ENCODE measurements at regions not wholly inside any gene's neighbourhood (a gene's known extent, or its start where the extent isn't known, plus 50 kb on each side); places are given as distances from the start of the nearest gene placed in this dataset.

GRCh38 chr11:130623670-130624668 lies 175.5 kb downstream of the ADAMTS15 start:
- Histone ChIP-seq H3K4me1 (ENCODE audit: control insufficient read depth, insufficient read depth, low read length) (no peaks in the 10 kb centered on the region), H3K4me3 (ENCODE audit: low read length) (no peak overlapping the region), H3K9me3 (ENCODE audit: control insufficient read depth, low read depth, low read length) (peaks cover 3% of the 10 kb centered on the region), H3K27me3 (ENCODE audit: control insufficient read depth, insufficient read depth, low read length) (no peaks in the 10 kb centered on the region), H3K36me3 (ENCODE audit: control insufficient read depth, insufficient read depth, low read length) (no peaks in the 10 kb centered on the region), H3K27ac (ENCODE audit: low read length) (no peak overlapping the region)
- DNase-seq = no peak
- WGBS (ENCODE audit: insufficient coverage, low lambda C conversion rate) = 86% methylated on average over 1 of the region's 8 CpGs

DNA sequence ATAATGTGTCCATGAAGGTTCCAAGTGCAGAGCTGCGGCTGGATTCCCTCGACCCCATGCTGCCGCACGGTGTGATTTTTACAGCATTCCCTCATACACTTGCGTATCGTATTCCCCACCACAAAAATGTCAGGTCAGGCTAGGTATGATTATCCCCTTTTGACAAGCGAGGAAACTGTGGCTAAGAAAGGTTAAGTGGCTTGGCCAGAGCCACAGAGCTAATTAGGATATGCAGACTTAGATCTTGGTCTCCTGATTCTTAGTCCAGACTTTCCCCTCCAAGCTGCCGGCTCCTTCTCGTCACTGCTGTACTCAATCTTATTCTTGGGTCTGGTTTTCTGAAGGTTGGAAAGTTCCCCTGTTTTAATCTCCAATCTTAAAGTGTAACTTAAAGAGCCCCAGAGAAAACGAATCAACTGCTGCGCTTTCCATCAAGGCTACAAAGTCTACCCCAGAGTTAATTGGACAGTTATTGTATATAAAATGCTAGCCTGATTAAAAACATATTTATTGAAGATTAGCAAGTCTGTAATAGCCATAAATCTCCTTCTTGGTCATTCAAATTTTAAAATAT lies 176.6 kb downstream of the ADAMTS15 start:
- no peaks in the 10 kb centered on the region for H3K4me1 ChIP-seq (ENCODE audit: control insufficient read depth, insufficient read depth, low read length)
- WGBS (ENCODE audit: insufficient coverage, low lambda C conversion rate) = 89% methylated on average over 5 of the region's 11 CpGs

DNA sequence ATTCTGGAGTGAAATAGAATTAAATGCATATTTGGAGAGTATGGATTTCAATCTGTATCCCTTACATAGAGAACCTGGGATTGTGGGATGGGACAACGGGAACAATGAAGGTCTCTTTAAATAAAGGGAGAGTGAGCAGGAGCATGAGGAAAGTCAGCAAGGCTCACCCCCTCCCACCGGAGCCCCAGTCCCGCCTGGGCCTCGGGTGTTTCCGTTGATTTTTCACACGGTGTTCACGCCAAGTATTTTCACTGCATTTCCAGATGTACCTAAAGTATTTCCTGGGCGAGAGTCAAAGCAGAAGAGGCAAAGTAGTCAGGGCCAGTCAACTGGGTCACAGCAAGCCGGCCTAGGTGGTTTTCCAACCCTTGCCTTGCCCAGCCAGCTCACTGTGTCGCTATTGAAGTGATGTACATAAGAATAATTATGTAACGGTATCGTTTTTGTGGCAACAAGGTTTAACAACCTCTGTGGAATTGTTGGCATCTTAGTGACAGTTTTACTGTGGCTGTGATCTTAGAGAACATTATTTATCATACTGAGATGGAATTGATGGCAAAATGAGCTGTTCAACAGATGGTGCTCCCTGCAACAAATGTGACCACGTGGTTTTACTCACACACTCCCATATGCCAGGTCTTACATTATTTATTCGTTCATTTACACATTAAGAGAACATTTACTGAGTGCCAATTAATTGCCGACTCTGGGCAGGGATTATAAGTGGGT lies 177.3 kb downstream of the ADAMTS15 start:
- H3K9me3 ChIP-seq (ENCODE audit: control insufficient read depth, low read depth, low read length) = no peaks in the 10 kb centered on the region
- 100% methylated on average over 1 of the region's 15 CpGs for WGBS (ENCODE audit: insufficient coverage, low lambda C conversion rate)
- no peaks in the 10 kb centered on the region for H3K27me3 ChIP-seq (ENCODE audit: control insufficient read depth, insufficient read depth, low read length)
- no peaks in the 10 kb centered on the region for H3K36me3 ChIP-seq (ENCODE audit: control insufficient read depth, insufficient read depth, low read length)
- no peak for DNase-seq
- H3K4me3 ChIP-seq (ENCODE audit: low read length) = no peak overlapping the region
- no peaks in the 10 kb centered on the region for H3K4me1 ChIP-seq (ENCODE audit: control insufficient read depth, insufficient read depth, low read length)
- no peak overlapping the region for H3K27ac ChIP-seq (ENCODE audit: low read length)

More for the DNA sequence above, 176.6 kb downstream of the ADAMTS15 start:
- no peak for DNase-seq
- Histone ChIP-seq H3K27ac (ENCODE audit: low read length) (no peak overlapping the region), H3K36me3 (ENCODE audit: control insufficient read depth, insufficient read depth, low read length) (no peaks in the 10 kb centered on the region), H3K9me3 (ENCODE audit: control insufficient read depth, low read depth, low read length) (no peaks in the 10 kb centered on the region), H3K4me3 (ENCODE audit: low read length) (no peak overlapping the region), H3K27me3 (ENCODE audit: control insufficient read depth, insufficient read depth, low read length) (no peaks in the 10 kb centered on the region)

GRCh38 chr11:130629039-130629438 lies 180.6 kb downstream of the ADAMTS15 start:
- no peaks in the 10 kb centered on the region for H3K9me3 ChIP-seq (ENCODE audit: control insufficient read depth, low read depth, low read length)
- no peaks in the 10 kb centered on the region for H3K36me3 ChIP-seq (ENCODE audit: control insufficient read depth, insufficient read depth, low read length)
- H3K4me1 ChIP-seq (ENCODE audit: control insufficient read depth, insufficient read depth, low read length) = no peaks in the 10 kb centered on the region
- H3K4me3 ChIP-seq (ENCODE audit: low read length) = no peak overlapping the region
- 84% methylated on average over 4 of the region's 9 CpGs for WGBS (ENCODE audit: insufficient coverage, low lambda C conversion rate)
- H3K27ac ChIP-seq (ENCODE audit: low read length) = no peak overlapping the region
- H3K27me3 ChIP-seq (ENCODE audit: control insufficient read depth, insufficient read depth, low read length) = no peaks in the 10 kb centered on the region
- DNase-seq = no peak

- no peak overlapping the region for H3K27ac ChIP-seq (ENCODE audit: low read length)
- DNase-seq = no peak
- WGBS (ENCODE audit: insufficient coverage, low lambda C conversion rate) = 94% methylated on average over 2 of the region's 3 CpGs
- H3K9me3 ChIP-seq (ENCODE audit: control insufficient read depth, low read depth, low read length) = no peaks in the 10 kb centered on the region
- H3K4me1 ChIP-seq (ENCODE audit: control insufficient read depth, insufficient read depth, low read length) = no peaks in the 10 kb centered on the region
- no peak overlapping the region for H3K4me3 ChIP-seq (ENCODE audit: low read length)
- H3K27me3 ChIP-seq (ENCODE audit: control insufficient read depth, insufficient read depth, low read length) = no peaks in the 10 kb centered on the region
- no peaks in the 10 kb centered on the region for H3K36me3 ChIP-seq (ENCODE audit: control insufficient read depth, insufficient read depth, low read length)
Measured at GRCh38 chr11:130631119-130631518, 182.7 kb downstream of the ADAMTS15 start.

DNA sequence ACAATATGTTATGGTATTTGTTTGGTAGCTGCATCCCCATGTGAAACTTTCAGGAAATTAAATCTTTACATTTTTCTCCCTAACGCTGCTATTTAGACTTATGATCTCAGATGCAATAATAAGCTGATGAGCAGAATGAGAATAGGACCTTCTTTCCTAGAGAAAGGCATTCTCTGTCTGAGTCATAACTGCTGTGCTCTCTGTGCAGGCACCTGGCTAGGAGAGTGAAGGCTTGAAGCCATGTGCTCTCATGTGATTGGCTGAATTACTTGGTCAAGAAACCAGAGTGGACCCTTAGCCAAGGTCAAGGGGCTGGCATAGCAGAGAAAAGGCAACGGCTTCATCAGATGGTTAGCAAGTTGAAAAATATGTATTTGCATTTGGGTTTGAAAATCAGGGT lies 185.0 kb downstream of the ADAMTS15 start:
- no CpG with 5 or more reads among the region's 2 CpGs for WGBS (ENCODE audit: insufficient coverage, low lambda C conversion rate)
- Histone ChIP-seq H3K4me3 (ENCODE audit: low read length) (no peak overlapping the region), H3K36me3 (ENCODE audit: control insufficient read depth, insufficient read depth, low read length) (no peaks in the 10 kb centered on the region), H3K9me3 (ENCODE audit: control insufficient read depth, low read depth, low read length) (no peaks in the 10 kb centered on the region), H3K27ac (ENCODE audit: low read length) (no peak overlapping the region), H3K4me1 (ENCODE audit: control insufficient read depth, insufficient read depth, low read length) (no peaks in the 10 kb centered on the region), H3K27me3 (ENCODE audit: control insufficient read depth, insufficient read depth, low read length) (no peaks in the 10 kb centered on the region)
- DNase-seq = no peak

- Histone ChIP-seq H3K9me3 (ENCODE audit: control insufficient read depth, low read depth, low read length) (no peaks in the 10 kb centered on the region), H3K27ac (ENCODE audit: low read length) (no peak overlapping the region), H3K4me1 (ENCODE audit: control insufficient read depth, insufficient read depth, low read length) (no peaks in the 10 kb centered on the region), H3K4me3 (ENCODE audit: low read length) (no peak overlapping the region), H3K27me3 (ENCODE audit: control insufficient read depth, insufficient read depth, low read length) (no peaks in the 10 kb centered on the region), H3K36me3 (ENCODE audit: control insufficient read depth, insufficient read depth, low read length) (no peaks in the 10 kb centered on the region)
- DNase-seq = no peak
- no CpG with 5 or more reads among the region's 4 CpGs for WGBS (ENCODE audit: insufficient coverage, low lambda C conversion rate)
Measured at GRCh38 chr11:130634186-130634585, 185.7 kb downstream of the ADAMTS15 start.

GRCh38 chr11:130634961-130635473 lies 186.6 kb downstream of the ADAMTS15 start:
- Histone ChIP-seq H3K36me3 (ENCODE audit: control insufficient read depth, insufficient read depth, low read length) (no peaks in the 10 kb centered on the region), H3K27ac (ENCODE audit: low read length) (no peak overlapping the region), H3K4me1 (ENCODE audit: control insufficient read depth, insufficient read depth, low read length) (no peaks in the 10 kb centered on the region), H3K27me3 (ENCODE audit: control insufficient read depth, insufficient read depth, low read length) (no peaks in the 10 kb centered on the region), H3K9me3 (ENCODE audit: control insufficient read depth, low read depth, low read length) (no peaks in the 10 kb centered on the region), H3K4me3 (ENCODE audit: low read length) (no peak overlapping the region)
- DNase-seq = no peak
- 100% methylated on average over 1 of the region's 11 CpGs for whole genome bisulfite sequencing (ENCODE audit: insufficient coverage, low lambda C conversion rate)

DNA sequence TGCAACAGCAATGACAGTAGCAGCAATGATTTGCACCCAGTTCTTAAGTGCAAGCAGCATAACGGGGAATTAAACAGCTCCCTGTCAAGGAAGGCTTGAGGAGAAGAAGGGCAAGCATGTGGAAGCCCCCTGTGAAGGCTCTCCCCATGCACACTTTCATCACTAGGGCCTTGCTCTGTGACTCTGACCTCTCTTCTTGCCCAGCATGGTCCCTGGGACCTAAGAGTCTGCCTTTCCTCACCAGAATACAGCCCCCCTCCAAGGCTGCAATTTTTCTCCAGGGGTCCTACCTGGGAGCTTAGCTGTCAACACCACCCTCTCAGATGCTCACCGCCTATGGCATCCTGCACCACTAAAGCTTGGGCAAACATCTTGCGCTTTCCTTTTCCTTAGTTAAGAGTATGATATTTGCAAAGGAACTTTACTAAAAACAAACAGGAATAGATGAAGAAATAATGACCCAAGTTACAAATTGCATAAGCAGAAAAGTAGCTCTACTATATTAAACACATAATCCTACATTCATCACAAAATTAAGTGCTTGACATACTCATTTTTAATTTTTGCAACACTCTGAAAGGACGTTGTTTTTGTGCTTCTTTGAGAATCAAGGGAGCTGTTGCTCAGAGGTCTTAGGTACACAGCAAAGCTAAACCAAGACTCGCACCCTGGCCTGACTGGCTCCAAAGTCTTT lies 187.6 kb downstream of the ADAMTS15 start:
- no peak for DNase-seq

More for the DNA sequence above, 187.6 kb downstream of the ADAMTS15 start:
- Histone ChIP-seq H3K27ac (ENCODE audit: low read length) (no peak overlapping the region), H3K27me3 (ENCODE audit: control insufficient read depth, insufficient read depth, low read length) (no peaks in the 10 kb centered on the region), H3K4me3 (ENCODE audit: low read length) (no peak overlapping the region), H3K9me3 (ENCODE audit: control insufficient read depth, low read depth, low read length) (no peaks in the 10 kb centered on the region), H3K4me1 (ENCODE audit: control insufficient read depth, insufficient read depth, low read length) (no peaks in the 10 kb centered on the region), H3K36me3 (ENCODE audit: control insufficient read depth, insufficient read depth, low read length) (no peaks in the 10 kb centered on the region)
- WGBS (ENCODE audit: insufficient coverage, low lambda C conversion rate) = 94% methylated on average over 2 of the region's 5 CpGs
